BLaER1 treated with 17β-estradiol and CSF1 and Interleukin-3, amounts not matched to agents 10 nM and 100 nM (cell line): ENCODE measurements at regions not wholly inside any gene's neighbourhood (a gene's known extent, or its start where the extent isn't known, plus 50 kb on each side); places are given as distances from the start of the nearest gene placed in this dataset.
"Not testable (repeated sequence)": the region's sequence is repeated elsewhere in the genome, so short reads cannot be mapped to it uniquely, and the experiment has no call there.

ENCODE experiments used
- H3K27ac ChIP-seq, 11 experiments: shearing (Covaris generic); formaldehyde crosslinking; 2 replicates each; pipeline ENCODE4 v1.8.1; 2022
- H3K27me3 ChIP-seq, 11 experiments: shearing (Covaris generic); formaldehyde crosslinking; 2 replicates each; pipeline ENCODE4 v1.8.1; 2022
- H3K36me3 ChIP-seq, 11 experiments: shearing (Covaris generic); formaldehyde crosslinking; 2 replicates each; pipeline ENCODE4 v1.8.1; 2022
- H3K4me1 ChIP-seq, 10 experiments: shearing (Covaris generic); formaldehyde crosslinking; 2 replicates each; pipeline ENCODE4 v1.8.1; 2022
- H3K4me2 ChIP-seq, 11 experiments: shearing (Covaris generic); formaldehyde crosslinking; 2 replicates each; pipeline ENCODE4 v1.8.1; 2022
- H3K4me3 ChIP-seq, 10 experiments: shearing (Covaris generic); formaldehyde crosslinking; 2 replicates each; pipeline ENCODE4 v1.8.1; 2022
- H3K9ac ChIP-seq, 11 experiments: shearing (Covaris generic); formaldehyde crosslinking; 2 replicates each; pipeline ENCODE4 v1.8.1; 2022
- H3K9me3 ChIP-seq, 11 experiments: shearing (Covaris generic); formaldehyde crosslinking; replicated peaks in 1 of 11; 2 replicates each; pipeline ENCODE4 v1.8.1; 2022
- H4K20me1 ChIP-seq, 11 experiments: shearing (Covaris generic); formaldehyde crosslinking; 2 replicates each; pipeline ENCODE4 v1.8.1; 2022
- Cebpa-rat ChIP-seq, 11 experiments: shearing (Covaris generic); IDR thresholded peaks; 2 replicates each; pipeline ENCODE4 v1.8.1; 2022

DNA sequence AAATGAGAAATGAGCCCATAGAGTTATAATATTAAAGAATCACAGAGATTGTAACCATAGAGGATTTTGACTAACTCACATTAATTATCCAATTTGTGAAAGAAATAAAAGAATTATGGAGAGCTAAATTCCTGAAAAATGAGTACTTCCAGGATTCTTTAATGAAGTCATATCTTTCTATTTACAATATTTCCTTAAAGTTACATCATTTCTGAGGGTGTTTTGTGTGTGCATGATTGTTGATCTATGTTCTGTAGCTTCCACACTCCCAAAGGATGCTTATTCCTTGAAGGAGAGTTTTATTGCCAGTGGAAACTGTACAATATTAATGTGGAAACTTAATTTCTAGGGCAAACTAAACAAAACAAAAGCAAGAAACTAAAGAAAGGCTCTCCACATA, 299.6 kb downstream of the MDFIC start:
- H3K4me1 ChIP-seq, result peaks cover 0 to 6% (median 0%) of the 10 kb centered on the region in 10 experiments; a peak in 1 of 20 replicates
- H3K27me3 ChIP-seq, result no peaks in the 10 kb centered on the region
- no peak overlapping the region for H3K4me2 ChIP-seq
- TF ChIP-seq Cebpa-rat (IDR thresholded peaks at IDR 0.05), result no peak
- H3K36me3 ChIP-seq, result no peaks in the 10 kb centered on the region
- no peak overlapping the region for H3K4me3 ChIP-seq
- no peak overlapping the region for H3K27ac ChIP-seq
- H4K20me1 ChIP-seq, result no peaks in the 10 kb centered on the region
- no peaks in the 10 kb centered on the region for H3K9me3 ChIP-seq
- H3K9ac ChIP-seq, result no peak overlapping the region

DNA sequence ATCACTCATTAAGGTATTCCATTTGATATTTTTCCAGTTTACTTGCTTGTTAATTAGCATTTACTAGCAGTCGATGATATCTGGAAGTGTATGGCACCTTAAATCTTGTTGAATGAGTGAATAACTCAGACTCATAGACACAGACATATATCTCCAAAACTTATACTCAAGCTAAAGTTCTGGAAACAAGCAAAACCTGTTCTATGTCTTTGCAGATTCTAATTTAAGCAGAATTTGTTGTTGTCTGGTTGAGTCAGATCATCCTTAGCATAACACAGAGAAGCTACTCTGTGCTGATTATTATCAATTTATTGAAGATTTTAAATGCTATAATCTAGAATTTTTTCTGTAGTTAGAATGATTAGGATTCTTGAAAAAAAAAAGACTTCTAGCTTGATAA, 296.2 kb downstream of the MDFIC start:
- TF ChIP-seq Cebpa-rat (IDR thresholded peaks at IDR 0.05), result no peak
- Histone ChIP-seq H3K27ac (no peak overlapping the region), H4K20me1 (no peaks in the 10 kb centered on the region), H3K9me3 (no peaks in the 10 kb centered on the region), H3K36me3 (no peaks in the 10 kb centered on the region), H3K4me2 (no peak overlapping the region), H3K27me3 (no peaks in the 10 kb centered on the region), H3K4me1 (peaks cover 0 to 6% (median 0%) of the 10 kb centered on the region in 10 experiments; a peak in 1 of 20 replicates), H3K4me3 (no peak overlapping the region), H3K9ac (no peak overlapping the region)

DNA sequence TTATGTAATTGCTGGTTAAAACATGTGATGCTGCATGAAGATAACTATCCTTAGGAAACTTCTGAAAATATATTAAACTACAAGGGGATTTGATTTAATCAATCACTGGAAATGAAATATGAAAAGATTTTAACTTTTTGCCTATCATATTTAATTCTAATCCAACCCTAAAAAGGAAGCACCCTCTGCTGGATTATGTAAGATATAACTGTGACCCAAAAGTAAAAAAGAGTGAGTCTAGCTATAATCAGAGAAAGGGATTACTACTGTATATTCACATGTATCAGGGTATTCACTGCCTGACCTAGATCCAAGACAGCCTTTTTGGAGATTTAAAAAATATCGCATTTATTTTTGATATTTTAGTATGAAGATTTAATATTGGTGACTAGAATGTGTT, 295.5 kb downstream of the MDFIC start:
- Histone ChIP-seq H3K27ac (no peak overlapping the region), H3K9ac (no peak overlapping the region)
- no peak for TF ChIP-seq Cebpa-rat (IDR thresholded peaks at IDR 0.05)

DNA sequence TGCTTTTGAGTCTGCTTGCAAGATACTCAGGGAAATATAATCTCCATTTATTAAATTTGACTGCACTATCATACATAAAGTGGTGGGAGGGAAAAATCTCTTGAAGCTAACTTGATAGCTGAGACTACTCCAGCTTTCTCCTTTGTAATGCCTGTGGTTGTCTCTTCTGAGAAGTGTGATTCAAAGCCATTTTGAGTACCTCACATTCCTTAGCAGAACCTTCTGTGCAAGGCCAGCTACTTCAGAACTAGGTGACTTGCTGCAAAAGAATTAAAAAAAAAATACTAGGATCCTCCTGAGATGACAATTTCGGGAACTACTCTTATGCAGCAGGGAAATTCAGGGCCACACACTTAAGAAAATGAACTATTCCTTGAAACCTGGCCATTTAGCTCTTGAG, 294.8 kb downstream of the MDFIC start:
- no peak for TF ChIP-seq Cebpa-rat (IDR thresholded peaks at IDR 0.05)
- H3K36me3 ChIP-seq, result no peaks in the 10 kb centered on the region
- H3K9ac ChIP-seq, result 0 out of 22 replicates have a peak overlapping the region, but pooled peaks of 1 of the 11 experiments have one; percentile 0

More for the DNA sequence above, 295.5 kb downstream of the MDFIC start:
- Histone ChIP-seq H3K4me3 (no peak overlapping the region), H3K4me2 (no peak overlapping the region), H3K4me1 (peaks cover 0 to 6% (median 0%) of the 10 kb centered on the region in 10 experiments; a peak in 1 of 20 replicates), H4K20me1 (no peaks in the 10 kb centered on the region), H3K27me3 (no peaks in the 10 kb centered on the region), H3K36me3 (no peaks in the 10 kb centered on the region), H3K9me3 (no peaks in the 10 kb centered on the region)

DNA sequence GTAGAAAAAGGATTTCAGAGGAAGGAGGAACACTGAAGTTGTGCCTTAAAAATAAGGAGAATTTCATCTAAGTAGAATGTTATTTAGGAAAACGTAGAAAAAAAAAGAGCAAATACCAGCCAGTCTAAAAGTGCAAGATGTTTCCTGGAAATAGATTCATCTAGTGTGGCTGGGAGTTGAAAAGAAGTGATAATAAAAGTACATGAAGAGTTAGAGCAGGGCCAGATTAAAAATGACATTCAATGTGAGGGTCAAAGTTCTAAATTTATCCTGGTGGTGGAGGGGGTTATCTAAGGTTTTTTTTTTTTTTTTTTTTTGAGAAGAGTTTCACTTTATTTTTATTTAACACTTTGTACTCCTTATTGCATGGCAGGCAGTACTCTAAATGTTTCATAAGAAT, 289.3 kb downstream of the MDFIC start:
- Histone ChIP-seq H3K27ac (no peak overlapping the region), H3K9me3 (peaks cover 12 to 15% (median 14%) of the 10 kb centered on the region in 11 experiments), H3K9ac (no peak overlapping the region), H3K4me2 (no peak overlapping the region), H3K4me3 (no peak overlapping the region), H3K27me3 (no peaks in the 10 kb centered on the region), H3K36me3 (no peaks in the 10 kb centered on the region; a peak in 1 of 22 replicates), H4K20me1 (no peaks in the 10 kb centered on the region), H3K4me1 (no peaks in the 10 kb centered on the region)
- TF ChIP-seq Cebpa-rat (IDR thresholded peaks at IDR 0.05), result no peak

More for the DNA sequence above, 294.8 kb downstream of the MDFIC start:
- H3K4me3 ChIP-seq, result no peak overlapping the region
- no peaks in the 10 kb centered on the region for H4K20me1 ChIP-seq
- H3K27me3 ChIP-seq, result no peaks in the 10 kb centered on the region
- H3K4me1 ChIP-seq, result peaks cover 0 to 6% (median 0%) of the 10 kb centered on the region in 10 experiments; a peak in 1 of 20 replicates
- no peaks in the 10 kb centered on the region for H3K9me3 ChIP-seq
- no peak overlapping the region for H3K27ac ChIP-seq
- H3K4me2 ChIP-seq, result no peak overlapping the region

DNA sequence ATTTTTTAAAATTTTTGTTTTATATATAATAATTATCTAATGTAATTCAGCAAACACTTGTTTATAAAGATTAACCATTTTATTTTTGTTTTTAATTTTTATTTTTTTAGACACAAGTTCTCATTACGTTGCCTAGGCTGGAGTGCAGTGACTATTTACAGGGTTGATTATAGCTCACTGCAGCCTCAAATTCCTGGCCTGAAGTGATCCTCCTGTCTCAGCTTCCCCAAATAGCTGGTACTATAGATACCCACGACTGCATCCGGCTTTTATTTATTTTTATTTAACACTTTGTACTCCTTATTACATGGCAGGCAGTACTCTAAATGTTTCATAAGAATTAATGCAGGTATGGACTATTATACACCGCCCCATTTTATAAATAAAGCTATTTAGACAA, 288.7 kb downstream of the MDFIC start:
- Histone ChIP-seq H3K9ac (no peak overlapping the region), H3K9me3 (peaks cover 18 to 22% (median 20%) of the 10 kb centered on the region in 11 experiments), H3K4me3 (no peak overlapping the region), H3K4me1 (no peaks in the 10 kb centered on the region), H3K36me3 (no peaks in the 10 kb centered on the region; a peak in 1 of 22 replicates), H3K27me3 (no peaks in the 10 kb centered on the region), H3K4me2 (no peak overlapping the region), H4K20me1 (no peaks in the 10 kb centered on the region), H3K27ac (no peak overlapping the region)
- TF ChIP-seq Cebpa-rat (IDR thresholded peaks at IDR 0.05), result no peak

DNA sequence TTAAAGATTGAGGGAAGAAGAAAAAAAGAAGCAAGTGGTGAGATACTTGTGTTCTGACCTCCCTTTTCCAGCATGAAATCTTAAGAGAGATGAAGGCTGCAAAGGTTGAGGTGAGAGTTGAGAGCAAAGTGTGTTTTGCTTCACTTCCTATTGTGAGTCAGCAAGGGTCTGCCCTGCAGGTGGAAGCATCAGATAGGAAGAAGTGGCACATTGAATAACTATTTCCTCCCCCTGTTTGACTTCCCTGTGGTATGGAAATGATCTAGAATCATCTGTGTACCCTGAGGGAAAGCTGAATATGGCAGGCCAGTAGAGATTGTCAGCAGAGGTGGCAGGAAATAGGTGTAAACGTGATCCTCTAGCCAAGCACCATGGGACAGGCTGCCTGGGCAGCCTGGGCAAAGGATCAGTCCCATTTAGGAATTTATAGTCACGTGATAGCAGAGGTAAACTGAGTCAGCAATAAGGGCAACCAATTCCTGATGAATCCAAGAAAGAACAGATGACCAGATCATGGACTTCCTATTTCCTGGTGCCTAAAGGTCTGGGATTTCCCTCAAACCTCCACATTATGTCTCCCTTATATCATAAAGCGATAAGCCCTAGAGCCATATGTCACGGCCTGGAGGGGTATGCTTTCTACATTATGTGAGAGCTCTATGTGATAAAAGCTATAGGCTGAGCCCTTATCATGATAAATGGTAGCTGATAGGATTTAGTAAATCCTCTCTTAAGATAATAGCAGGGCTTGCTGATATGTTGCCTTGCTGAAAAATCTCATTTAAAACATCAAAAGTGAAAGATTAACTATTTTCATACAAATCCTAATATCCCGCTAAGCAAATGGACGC, 287.0 kb downstream of the MDFIC start:
- no peak for TF ChIP-seq Cebpa-rat (IDR thresholded peaks at IDR 0.05)

DNA sequence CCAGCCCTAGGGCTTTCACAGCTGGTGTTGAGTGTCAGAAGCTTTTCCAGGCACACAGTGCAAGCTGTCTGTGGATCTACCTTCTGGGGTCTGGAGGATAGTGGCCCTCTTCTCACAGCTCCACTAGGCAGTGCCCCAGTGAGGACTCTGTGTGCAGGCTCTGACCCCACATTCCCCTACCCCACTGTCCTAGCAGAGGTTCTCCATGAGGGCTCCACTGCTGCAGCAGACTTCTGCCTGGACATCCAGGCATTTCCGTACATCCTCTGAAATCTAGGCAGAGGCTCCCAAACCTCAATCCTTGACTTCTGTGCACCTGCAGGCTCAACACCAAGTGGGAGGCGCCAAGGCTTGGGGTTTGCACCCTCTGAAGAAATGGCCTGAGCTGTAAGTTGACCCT, 284.5 kb downstream of the MDFIC start:
- H4K20me1 ChIP-seq, H3K9ac ChIP-seq, H3K36me3 ChIP-seq, H3K27ac ChIP-seq, H3K4me2 ChIP-seq, H3K4me1 ChIP-seq, H3K27me3 ChIP-seq: not testable (repeated sequence)
- peaks cover 20 to 30% (median 28%) of the 10 kb centered on the region in 11 experiments for H3K9me3 ChIP-seq
- 0 out of 20 replicates have a peak overlapping the region, but pooled peaks of 1 of the 10 experiments have one; percentile 18 for H3K4me3 ChIP-seq

More for the DNA sequence above, 287.0 kb downstream of the MDFIC start:
- H3K4me1 ChIP-seq, result no peaks in the 10 kb centered on the region
- H3K4me3 ChIP-seq, result no peak overlapping the region
- H3K9me3 ChIP-seq, result peaks cover 20 to 30% (median 28%) of the 10 kb centered on the region in 11 experiments
- H3K36me3 ChIP-seq, result no peaks in the 10 kb centered on the region; a peak in 1 of 22 replicates
- no peak overlapping the region for H3K4me2 ChIP-seq
- H3K27ac ChIP-seq, result no peak overlapping the region
- H3K27me3 ChIP-seq, result no peaks in the 10 kb centered on the region
- H3K9ac ChIP-seq, result no peak overlapping the region
- H4K20me1 ChIP-seq, result no peaks in the 10 kb centered on the region

DNA sequence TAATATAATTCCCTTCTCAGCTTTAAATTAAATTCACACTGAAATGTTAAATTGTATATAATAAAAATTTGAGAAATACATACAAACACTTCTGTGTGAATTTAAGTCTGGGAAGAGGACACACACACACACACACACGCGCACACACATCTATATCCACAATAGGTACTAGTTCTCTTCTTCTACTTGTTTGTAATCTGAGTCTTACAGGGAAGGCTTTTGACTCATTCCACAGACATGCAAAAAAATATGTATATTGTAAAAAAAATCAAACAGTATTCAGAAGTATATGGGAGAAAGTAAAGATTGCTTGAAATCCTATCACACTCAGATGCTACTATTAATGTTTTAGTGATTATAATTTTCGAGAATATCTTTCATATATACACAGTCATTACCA, 276.2 kb downstream of the MDFIC start:
- H4K20me1 ChIP-seq, result no peaks in the 10 kb centered on the region
- H3K4me3 ChIP-seq, result no peak overlapping the region
- H3K36me3 ChIP-seq, result no peaks in the 10 kb centered on the region
- no peak overlapping the region for H3K4me2 ChIP-seq
- no peak for TF ChIP-seq Cebpa-rat (IDR thresholded peaks at IDR 0.05)
- H3K9me3 ChIP-seq, result no peaks in the 10 kb centered on the region
- H3K27ac ChIP-seq, result no peak overlapping the region
- H3K9ac ChIP-seq, result no peak overlapping the region
- H3K4me1 ChIP-seq, result no peaks in the 10 kb centered on the region
- no peaks in the 10 kb centered on the region for H3K27me3 ChIP-seq

DNA sequence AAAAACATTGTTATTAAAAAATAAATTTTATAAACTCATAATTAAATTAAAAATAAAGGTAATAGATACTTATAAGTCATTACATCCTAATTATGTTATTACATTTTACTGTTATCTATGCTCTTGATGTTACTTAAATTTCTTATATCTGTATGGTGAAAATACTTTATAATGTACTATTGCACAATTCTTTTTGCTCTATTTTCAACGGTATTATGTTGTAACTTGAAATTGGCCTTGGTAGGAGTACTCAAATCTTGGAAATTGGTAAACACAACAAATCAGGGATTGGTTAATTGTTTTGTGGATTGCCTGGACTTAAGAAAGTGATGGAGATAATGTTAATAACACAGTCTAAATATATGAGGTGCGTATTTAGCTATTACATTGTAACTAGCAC, 273.3 kb downstream of the MDFIC start:
- H3K36me3 ChIP-seq, result no peaks in the 10 kb centered on the region
- H3K27me3 ChIP-seq, result no peaks in the 10 kb centered on the region
- no peaks in the 10 kb centered on the region for H3K4me1 ChIP-seq
- TF ChIP-seq Cebpa-rat (IDR thresholded peaks at IDR 0.05), result no peak; a peak in 1 of 22 replicates
- H3K27ac ChIP-seq, result no peak overlapping the region
- no peaks in the 10 kb centered on the region for H3K9me3 ChIP-seq
- no peaks in the 10 kb centered on the region for H4K20me1 ChIP-seq
- no peak overlapping the region for H3K9ac ChIP-seq
- no peak overlapping the region for H3K4me3 ChIP-seq
- no peak overlapping the region for H3K4me2 ChIP-seq
